ENCODE measurements at regions not wholly inside any gene's neighbourhood (a gene's known extent, or its start where the extent isn't known, plus 50 kb on each side); places are given as distances from the start of the nearest gene placed in this dataset.

GRCh38 chr13:78770601-78771000 lies 111.6 kb upstream of the OBI1 start:
- no peak for DNase-seq

- no peak for DNase-seq
Observed at GRCh38 chr13:78768950-78769349, 110.0 kb upstream of the OBI1 start.

- no peak for DNase-seq
Observed at GRCh38 chr13:78764665-78765064, 105.7 kb upstream of the OBI1 start.

GRCh38 chr13:78762825-78763224 lies 103.9 kb upstream of the OBI1 start:
- DNase-seq: no peak

GRCh38 chr13:78759704-78760103 lies 100.7 kb upstream of the OBI1 start:
- no peak for DNase-seq

- no peak for DNase-seq
Observed at GRCh38 chr13:78758549-78758948, 99.6 kb upstream of the OBI1 start.

- DNase-seq: no peak
Observed at GRCh38 chr13:78753435-78753834, 94.5 kb upstream of the OBI1 start.

GRCh38 chr13:78750735-78751134 lies 91.8 kb upstream of the OBI1 start:
- DNase-seq: no peak

GRCh38 chr13:78743973-78744372 lies 85.0 kb upstream of the OBI1 start:
- no peak for DNase-seq

- no peak for DNase-seq
Observed at GRCh38 chr13:78742659-78743058, 83.7 kb upstream of the OBI1 start.

- no peak for DNase-seq
Observed at GRCh38 chr13:78736142-78736541, 77.2 kb upstream of the OBI1 start.

- DNase-seq: no peak
Observed at GRCh38 chr13:78732445-78733017, 73.6 kb upstream of the OBI1 start.

GRCh38 chr13:78722700-78723099 lies 63.7 kb upstream of the OBI1 start:
- DNase-seq: no peak

GRCh38 chr13:78719367-78719766 lies 60.4 kb upstream of the OBI1 start:
- DNase-seq: no peak

- no peak for DNase-seq
Observed at GRCh38 chr13:78714717-78715116, 55.8 kb upstream of the OBI1 start.

- DNase-seq: no peak
Observed at GRCh38 chr13:78712831-78713230, 53.9 kb upstream of the OBI1 start.

- DNase-seq: no peak
Observed at GRCh38 chr13:78709028-78709427, 50.1 kb upstream of the OBI1 start.
